IMR-90 (cell line): ENCODE measurements at regions not wholly inside any gene's neighbourhood (a gene's known extent, or its start where the extent isn't known, plus 50 kb on each side); places are given as distances from the start of the nearest gene placed in this dataset.
A peak's percentile ranks its signal among the peaks of the same experiment; 100 is the strongest.

Source experiments
- BHLHE40 ChIP-seq: fragments of 150-350 bp; IDR thresholded peaks from 2 replicates; pipeline ENCODE4 v1.6.1; 2016; ENCODE audit warnings: mild to moderate bottlenecking, low read depth, low read length
- CEBPB ChIP-seq: IDR thresholded peaks from 2 replicates; pipeline ENCODE4 v1.6.1; 2012; ENCODE audit warnings: low read depth, low read length, improper control_type of control experiment
- FOS ChIP-seq: fragments of 150-350 bp; IDR thresholded peaks from 2 replicates; pipeline ENCODE4 v1.6.1; 2016; ENCODE audit warnings: low read depth, low read length
- MAFK ChIP-seq: IDR thresholded peaks from 2 replicates; pipeline ENCODE4 v1.6.1; 2012; ENCODE audit warnings: low read depth, low read length, improper control_type of control experiment
- MXI1 ChIP-seq: IDR thresholded peaks from 2 replicates; pipeline ENCODE4 v1.6.1; 2012; ENCODE audit warnings: low read depth, mild to moderate bottlenecking, low read length, moderate library complexity, borderline replicate concordance
- NFE2L2 ChIP-seq: fragments of 150-350 bp; IDR thresholded peaks from 2 replicates; pipeline ENCODE4 v1.6.1; 2016; ENCODE audit warnings: low read depth, mild to moderate bottlenecking, low read length
- POLR2A ChIP-seq: IDR thresholded peaks from 2 replicates; pipeline ENCODE4 v1.6.1; 2012; ENCODE audit warnings: mild to moderate bottlenecking, low read depth, low read length
- RAD21 ChIP-seq: IDR thresholded peaks from 2 replicates; pipeline ENCODE4 v1.6.1; 2012; ENCODE audit warnings: low read length, improper control_type of control experiment
- RCOR1 ChIP-seq: IDR thresholded peaks from 2 replicates; pipeline ENCODE4 v1.6.1; 2012; ENCODE audit warnings: mild to moderate bottlenecking, low read length, improper control_type of control experiment; ENCODE audit not compliant: insufficient replicate concordance
- RFX5 ChIP-seq: IDR thresholded peaks from 2 replicates; pipeline ENCODE4 v1.8.0; 2012; ENCODE audit warnings: low read depth, mild to moderate bottlenecking, low read length, moderate library complexity
- SMC3 ChIP-seq: fragments of 150-350 bp; IDR thresholded peaks from 2 replicates; pipeline ENCODE4 v1.6.1; 2016; ENCODE audit warnings: low read depth, mild to moderate bottlenecking, antibody characterized with exemption, low read length, moderate library complexity
- TF ChIP-seq, protein P1 (sequence below): conservative IDR thresholded peaks from 2 replicates; pipeline ENCODE4 v1.5.1; 2012; ENCODE audit warnings: mild to moderate bottlenecking, low read depth, low read length, improper control_type of control experiment
- TF ChIP-seq, protein P2 (sequence below): fragments of 150-350 bp; IDR thresholded peaks from 2 replicates; pipeline ENCODE4 v1.6.1; 2016; ENCODE audit warnings: low read depth, mild to moderate bottlenecking, low read length, moderate library complexity, borderline replicate concordance
- TF ChIP-seq, protein P3 (sequence below): fragments of 150-350 bp; IDR thresholded peaks from 2 replicates; pipeline ENCODE4 v1.6.1; 2017; ENCODE audit warnings: mild to moderate bottlenecking, antibody characterized with exemption, low read length, low read depth

DNA sequence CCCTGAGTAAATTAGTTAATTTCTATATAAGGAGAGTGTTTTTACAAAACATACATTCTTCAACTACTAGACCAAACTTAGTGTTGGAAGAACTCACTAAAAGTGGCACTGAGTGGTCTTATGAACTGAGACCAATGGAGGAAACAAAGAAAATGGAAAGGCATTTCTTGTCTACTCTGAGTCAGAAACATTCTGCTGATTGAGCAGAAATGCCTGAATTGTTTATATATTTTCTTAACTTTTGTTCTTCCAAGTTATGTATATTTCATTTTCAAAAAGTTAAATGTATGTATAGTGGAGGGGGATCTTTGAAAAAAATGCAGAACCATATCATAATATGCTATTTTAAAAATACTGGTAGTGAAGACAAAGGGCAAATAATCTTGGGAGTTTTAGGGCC is 320.7 kb downstream of the HGF start:
- TF ChIP-seq, protein P1, sequence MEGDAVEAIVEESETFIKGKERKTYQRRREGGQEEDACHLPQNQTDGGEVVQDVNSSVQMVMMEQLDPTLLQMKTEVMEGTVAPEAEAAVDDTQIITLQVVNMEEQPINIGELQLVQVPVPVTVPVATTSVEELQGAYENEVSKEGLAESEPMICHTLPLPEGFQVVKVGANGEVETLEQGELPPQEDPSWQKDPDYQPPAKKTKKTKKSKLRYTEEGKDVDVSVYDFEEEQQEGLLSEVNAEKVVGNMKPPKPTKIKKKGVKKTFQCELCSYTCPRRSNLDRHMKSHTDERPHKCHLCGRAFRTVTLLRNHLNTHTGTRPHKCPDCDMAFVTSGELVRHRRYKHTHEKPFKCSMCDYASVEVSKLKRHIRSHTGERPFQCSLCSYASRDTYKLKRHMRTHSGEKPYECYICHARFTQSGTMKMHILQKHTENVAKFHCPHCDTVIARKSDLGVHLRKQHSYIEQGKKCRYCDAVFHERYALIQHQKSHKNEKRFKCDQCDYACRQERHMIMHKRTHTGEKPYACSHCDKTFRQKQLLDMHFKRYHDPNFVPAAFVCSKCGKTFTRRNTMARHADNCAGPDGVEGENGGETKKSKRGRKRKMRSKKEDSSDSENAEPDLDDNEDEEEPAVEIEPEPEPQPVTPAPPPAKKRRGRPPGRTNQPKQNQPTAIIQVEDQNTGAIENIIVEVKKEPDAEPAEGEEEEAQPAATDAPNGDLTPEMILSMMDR = no peak
- no peak for TF ChIP-seq RAD21
- TF ChIP-seq POLR2A = no peak
- TF ChIP-seq SMC3 = no peak
- no peak for TF ChIP-seq NFE2L2
- no peak for TF ChIP-seq RCOR1
- TF ChIP-seq, protein P2, sequence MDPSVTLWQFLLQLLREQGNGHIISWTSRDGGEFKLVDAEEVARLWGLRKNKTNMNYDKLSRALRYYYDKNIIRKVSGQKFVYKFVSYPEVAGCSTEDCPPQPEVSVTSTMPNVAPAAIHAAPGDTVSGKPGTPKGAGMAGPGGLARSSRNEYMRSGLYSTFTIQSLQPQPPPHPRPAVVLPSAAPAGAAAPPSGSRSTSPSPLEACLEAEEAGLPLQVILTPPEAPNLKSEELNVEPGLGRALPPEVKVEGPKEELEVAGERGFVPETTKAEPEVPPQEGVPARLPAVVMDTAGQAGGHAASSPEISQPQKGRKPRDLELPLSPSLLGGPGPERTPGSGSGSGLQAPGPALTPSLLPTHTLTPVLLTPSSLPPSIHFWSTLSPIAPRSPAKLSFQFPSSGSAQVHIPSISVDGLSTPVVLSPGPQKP = no peak
- peak; percentile 93 for TF ChIP-seq MAFK
- TF ChIP-seq, protein P3, sequence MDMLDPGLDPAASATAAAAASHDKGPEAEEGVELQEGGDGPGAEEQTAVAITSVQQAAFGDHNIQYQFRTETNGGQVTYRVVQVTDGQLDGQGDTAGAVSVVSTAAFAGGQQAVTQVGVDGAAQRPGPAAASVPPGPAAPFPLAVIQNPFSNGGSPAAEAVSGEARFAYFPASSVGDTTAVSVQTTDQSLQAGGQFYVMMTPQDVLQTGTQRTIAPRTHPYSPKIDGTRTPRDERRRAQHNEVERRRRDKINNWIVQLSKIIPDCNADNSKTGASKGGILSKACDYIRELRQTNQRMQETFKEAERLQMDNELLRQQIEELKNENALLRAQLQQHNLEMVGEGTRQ = no peak
- TF ChIP-seq FOS = no peak
- no peak for TF ChIP-seq CEBPB
- TF ChIP-seq RFX5 = no peak
- no peak for TF ChIP-seq BHLHE40
- no peak for TF ChIP-seq MXI1
